HEK293T (cell line): ENCODE measurements at regions not wholly inside any gene's neighbourhood (a gene's known extent, or its start where the extent isn't known, plus 50 kb on each side); places are given as distances from the start of the nearest gene placed in this dataset.

Source experiments
- CTCF ChIA-PET: fragments of 350-600 bp; formaldehyde crosslinking; extraction: SDS; loops from one replicate; lab custom pipeline; 2021; ENCODE audit warnings: antibody characterized with exemption, inconsistent platforms; lab: Yijun Ruan, JAX
- POLR2A ChIA-PET: fragments of 350-600 bp; formaldehyde crosslinking; extraction: SDS; loops from one replicate; lab custom pipeline; 2020; ENCODE audit warnings: antibody characterized with exemption, inconsistent platforms; lab: Yijun Ruan, JAX
- DNase-seq: peaks from one replicate; pipeline ENCODE4 v3.0.0; 2012; ENCODE audit warnings: mixed read lengths; ENCODE audit errors: extremely low spot score
- ARNT ChIP-seq: fragments of 450-650 bp; IDR thresholded peaks from 2 replicates; pipeline ENCODE4 v1.6.1; 2017; ENCODE audit warnings: mild to moderate bottlenecking
- BHLHE40 ChIP-seq: fragments of 450-650 bp; IDR thresholded peaks from 2 replicates; pipeline ENCODE4 v1.6.1; 2016; ENCODE audit warnings: mild to moderate bottlenecking, moderate library complexity, borderline replicate concordance
- CTBP1 ChIP-seq: fragments of 450-650 bp; IDR thresholded peaks from 2 replicates; pipeline ENCODE4 v1.6.1; 2016; ENCODE audit warnings: borderline replicate concordance
- ELF4 ChIP-seq: fragments of 450-650 bp; IDR thresholded peaks from 2 replicates; pipeline ENCODE4 v1.6.1; 2017; ENCODE audit warnings: antibody characterized with exemption
- FOXA1 ChIP-seq: fragments of 450-650 bp; IDR thresholded peaks from 2 replicates; pipeline ENCODE4 v1.6.1; 2016; ENCODE audit warnings: mild to moderate bottlenecking
- FOXK2 ChIP-seq: fragments of 450-650 bp; IDR thresholded peaks from 2 replicates; pipeline ENCODE4 v1.6.1; 2016; ENCODE audit warnings: mild to moderate bottlenecking
- FOXM1 ChIP-seq: fragments of 450-650 bp; IDR thresholded peaks from 2 replicates; pipeline ENCODE4 v1.6.1; 2017; ENCODE audit warnings: mild to moderate bottlenecking, borderline replicate concordance
- HDGF ChIP-seq: fragments of 450-650 bp; IDR thresholded peaks from 2 replicates; pipeline ENCODE4 v1.6.1; 2017; ENCODE audit warnings: antibody characterized with exemption, borderline replicate concordance
- L3MBTL2 ChIP-seq: fragments of 450-650 bp; conservative IDR thresholded peaks from 2 replicates; pipeline ENCODE4 v1.6.1; 2016; ENCODE audit warnings: mild to moderate bottlenecking
- LEF1 ChIP-seq: fragments of 450-650 bp; IDR thresholded peaks from 2 replicates; pipeline ENCODE4 v1.6.1; 2017; ENCODE audit warnings: mild to moderate bottlenecking, borderline replicate concordance
- NFRKB ChIP-seq: fragments of 450-650 bp; IDR thresholded peaks from 2 replicates; pipeline ENCODE4 v1.6.1; 2016; ENCODE audit warnings: mild to moderate bottlenecking, moderate library complexity
- PKNOX1 ChIP-seq: fragments of 450-650 bp; IDR thresholded peaks from 2 replicates; pipeline ENCODE4 v1.6.1; 2016
- SP1 ChIP-seq: fragments of 450-650 bp; IDR thresholded peaks from 2 replicates; pipeline ENCODE4 v1.6.1; 2017
- SUZ12 ChIP-seq: fragments of 450-650 bp; IDR thresholded peaks from 2 replicates; pipeline ENCODE4 v1.6.1; 2016; ENCODE audit warnings: mild to moderate bottlenecking
- TARDBP ChIP-seq: fragments of 450-650 bp; IDR thresholded peaks from 2 replicates; pipeline ENCODE4 v1.6.1; 2016
- ZNF384 ChIP-seq: fragments of 450-650 bp; IDR thresholded peaks from 2 replicates; pipeline ENCODE4 v1.6.1; 2016

- POLR2A ChIA-PET: no interaction called here
- CTCF ChIA-PET: no interaction called here
- TF ChIP-seq ELF4 (no peak), ARNT (no peak), NFRKB (no peak), TARDBP (no peak), CTBP1 (no peak), FOXA1 (no peak), SUZ12 (no peak), HDGF (no peak), LEF1 (no peak), ZNF384 (no peak)
- no peak for DNase-seq
Measured at GRCh38 chr5:74457876-74458275, 182.7 kb downstream of the ENC1 start.

- no peak for DNase-seq
- POLR2A ChIA-PET: no interaction called here
- CTCF ChIA-PET: interaction anchor here (0.6 to 0.7 kb wide), 2 partner anchors 59 to 260 kb away, joined by 4 to 9 read pairs; no protein-coding TSS in a partner anchor
- TF ChIP-seq BHLHE40 (no peak), TARDBP (no peak), ZNF384 (no peak), CTBP1 (no peak), NFRKB (no peak), FOXK2 (no peak), PKNOX1 (no peak), SUZ12 (no peak), SP1 (no peak), ARNT (no peak), FOXM1 (no peak), FOXA1 (no peak), LEF1 (no peak), HDGF (no peak), ELF4 (no peak), L3MBTL2 (no peak)
Measured at GRCh38 chr5:74454263-74455030, 186.1 kb downstream of the ENC1 start.

- CTCF ChIA-PET: no interaction called here
- no peak for DNase-seq
- TF ChIP-seq NFRKB (no peak), BHLHE40 (no peak), HDGF (no peak), CTBP1 (no peak), LEF1 (no peak), FOXM1 (no peak)
- POLR2A ChIA-PET: no interaction called here
Measured at GRCh38 chr5:74452856-74453255, 187.7 kb downstream of the ENC1 start.

- TF ChIP-seq FOXM1 (no peak), ZNF384 (no peak), SUZ12 (no peak), BHLHE40 (no peak), TARDBP (no peak), L3MBTL2 (no peak), LEF1 (no peak), PKNOX1 (no peak), FOXK2 (no peak), HDGF (no peak), CTBP1 (no peak), ELF4 (no peak)
- no peak for DNase-seq
- CTCF ChIA-PET: no interaction called here
- POLR2A ChIA-PET: no interaction called here
Measured at GRCh38 chr5:74450095-74450494, 190.4 kb downstream of the ENC1 start.

- TF ChIP-seq ZNF384 (no peak), TARDBP (no peak), CTBP1 (no peak), NFRKB (no peak), HDGF (no peak), FOXM1 (no peak), SUZ12 (no peak), BHLHE40 (no peak), FOXK2 (no peak), PKNOX1 (no peak), LEF1 (no peak), SP1 (no peak), ELF4 (no peak), L3MBTL2 (no peak), FOXA1 (no peak)
- ChIA-PET CTCF (no interaction called here), POLR2A (no interaction called here)
- no peak for DNase-seq
Measured at GRCh38 chr5:74446725-74447241, 193.7 kb downstream of the ENC1 start.

- ChIA-PET POLR2A (no interaction called here), CTCF (interaction anchor here (0.6 kb wide), 1 partner anchor 249 kb away, joined by 3 read pairs; no protein-coding TSS in a partner anchor)
- no peak for TF ChIP-seq FOXA1
- TF ChIP-seq CTBP1: no peak
- no peak for TF ChIP-seq ZNF384
- no peak for TF ChIP-seq TARDBP
- no peak for TF ChIP-seq HDGF
- no peak for TF ChIP-seq ELF4
- TF ChIP-seq SP1: no peak
- TF ChIP-seq ARNT: no peak
- no peak for TF ChIP-seq LEF1
- TF ChIP-seq NFRKB: no peak
- no peak for TF ChIP-seq FOXK2
- DNase-seq: no peak
Measured at GRCh38 chr5:74442466-74442865, 198.1 kb downstream of the ENC1 start.
